Thyroid gland (tissue), 4 donors: ENCODE measurements at regions not wholly inside any gene's neighbourhood (a gene's known extent, or its start where the extent isn't known, plus 50 kb on each side); places are given as distances from the start of the nearest gene placed in this dataset.

Experiments
- CTCF ChIP-seq, 6 experiments: fragments of 200-600 bp in 3 of 6; fragments of 450-650 bp in 3 of 6; sonication (generic) in 3 of 6; IDR thresholded peaks; one replicate each; pipeline ENCODE4 v1.5.1; 2016 to 2019; ENCODE audit warnings: antibody characterized with exemption in 6 of 6, mild to moderate bottlenecking in 2 of 6, inconsistent platforms in 1 of 6, moderate library complexity in 1 of 6
- POLR2A ChIP-seq, 2 donors: fragments of 450-650 bp; IDR thresholded peaks; one replicate each; pipeline ENCODE4 v1.6.1; 2017; ENCODE audit warnings: antibody characterized with exemption in 2 of 2, mild to moderate bottlenecking in 2 of 2, moderate library complexity in 1 of 2

GRCh38 chr18:65429601-65430000, 321.2 kb upstream of the CDH7 start:
- TF ChIP-seq CTCF (IDR thresholded peaks at IDR 0.05) (no peak), POLR2A (IDR thresholded peaks at IDR 0.05) (no peak)
